ENCODE measurements at regions not wholly inside any gene's neighbourhood (a gene's known extent, or its start where the extent isn't known, plus 50 kb on each side); places are given as distances from the start of the nearest gene placed in this dataset.

- intact Hi-C loops (cut with DNase I): no loop called here
- FAIRE-seq (no peak), DNase-seq (peak in 1 of 5 donors; percentile 40)
Observed at GRCh38 chr10:101289541-101289940, 60.3 kb upstream of the LBX1 start.

DNA sequence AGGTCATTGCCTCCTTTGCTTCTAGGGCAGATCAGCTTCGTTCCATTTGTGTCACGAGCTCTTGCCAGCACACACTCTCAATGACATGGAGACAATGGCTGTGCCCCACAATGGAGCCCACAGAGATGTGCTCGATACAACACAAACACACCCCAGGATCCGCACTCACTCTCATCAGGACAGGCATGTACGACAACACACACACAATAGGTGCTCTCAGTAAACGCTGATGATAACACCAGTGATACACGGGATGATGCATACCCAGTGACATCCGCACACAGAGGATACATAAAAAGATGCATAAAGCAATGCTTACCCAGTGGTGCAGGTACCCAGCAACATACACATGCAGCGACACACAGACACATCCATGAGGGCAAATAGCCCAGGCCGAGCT lies 61.2 kb upstream of the LBX1 start:
- intact Hi-C loops (cut with DNase I): no loop called here
- DNase-seq (peak in 1 of 5 donors; percentile 33), FAIRE-seq (no peak)
- Histone ChIP-seq H3K9ac (ENCODE audit: low read length in 3 of 3) (no peak overlapping the region), H3K27ac (ENCODE audit: low read depth in 2 of 2, low read length in 2 of 2) (no peak overlapping the region), H3K4me3 (ENCODE audit: low read length in 3 of 3) (no peak overlapping the region), H3K27me3 (ENCODE audit: control insufficient read depth, insufficient read depth, low read length) (no peaks in the 10 kb centered on the region), H3K36me3 (ENCODE audit: control insufficient read depth in 2 of 3, insufficient read depth in 3 of 3, low read length in 3 of 3) (no peaks in the 10 kb centered on the region), H3K9me3 (ENCODE audit: control insufficient read depth in 2 of 3, insufficient read depth in 1 of 3, low read length in 3 of 3) (no peaks in the 10 kb centered on the region), H3K4me1 (ENCODE audit: control insufficient read depth in 2 of 3, insufficient read depth in 2 of 3, low read depth in 1 of 3, low read length in 3 of 3) (peaks cover 0 to 3% (median 0%) of the 10 kb centered on the region in 3 donors)
- TF ChIP-seq CTCF (IDR thresholded peaks at IDR 0.05; ENCODE audit: borderline replicate concordance, extremely low read depth, insufficient read depth): no peak

More at GRCh38 chr10:101289541-101289940, 60.3 kb upstream of the LBX1 start:
- H3K27ac ChIP-seq (ENCODE audit: low read depth in 2 of 2, low read length in 2 of 2): no peak overlapping the region
- H3K36me3 ChIP-seq (ENCODE audit: control insufficient read depth in 2 of 3, insufficient read depth in 3 of 3, low read length in 3 of 3): no peaks in the 10 kb centered on the region
- H3K4me3 ChIP-seq (ENCODE audit: low read length in 3 of 3): no peak overlapping the region
- H3K9ac ChIP-seq (ENCODE audit: low read length in 3 of 3): no peak overlapping the region
- TF ChIP-seq CTCF (IDR thresholded peaks at IDR 0.05; ENCODE audit: borderline replicate concordance, extremely low read depth, insufficient read depth): no peak
- H3K27me3 ChIP-seq (ENCODE audit: control insufficient read depth, insufficient read depth, low read length): peaks cover 3% of the 10 kb centered on the region
- H3K9me3 ChIP-seq (ENCODE audit: control insufficient read depth in 2 of 3, insufficient read depth in 1 of 3, low read length in 3 of 3): no peaks in the 10 kb centered on the region
- peaks cover 0 to 3% (median 0%) of the 10 kb centered on the region in 3 donors for H3K4me1 ChIP-seq (ENCODE audit: control insufficient read depth in 2 of 3, insufficient read depth in 2 of 3, low read depth in 1 of 3, low read length in 3 of 3)

- no peak for FAIRE-seq
- intact Hi-C loops (cut with DNase I): no loop called here
- Histone ChIP-seq H3K9me3 (ENCODE audit: control insufficient read depth in 2 of 3, insufficient read depth in 1 of 3, low read length in 3 of 3) (no peaks in the 10 kb centered on the region), H3K27ac (ENCODE audit: low read depth in 2 of 2, low read length in 2 of 2) (no peak overlapping the region), H3K9ac (ENCODE audit: low read length in 3 of 3) (no peak overlapping the region), H3K27me3 (ENCODE audit: control insufficient read depth, insufficient read depth, low read length) (no peaks in the 10 kb centered on the region), H3K36me3 (ENCODE audit: control insufficient read depth in 2 of 3, insufficient read depth in 3 of 3, low read length in 3 of 3) (no peaks in the 10 kb centered on the region), H3K4me1 (ENCODE audit: control insufficient read depth in 2 of 3, insufficient read depth in 2 of 3, low read depth in 1 of 3, low read length in 3 of 3) (peaks cover 0 to 3% (median 0%) of the 10 kb centered on the region in 3 donors), H3K4me3 (ENCODE audit: low read length in 3 of 3) (no peak overlapping the region)
- DNase-seq: peak in 1 of 5 donors; percentile 38
- TF ChIP-seq CTCF (IDR thresholded peaks at IDR 0.05; ENCODE audit: borderline replicate concordance, extremely low read depth, insufficient read depth): no peak
Observed at GRCh38 chr10:101290881-101291280, 61.6 kb upstream of the LBX1 start.
